ENCODE measurements at regions not wholly inside any gene's neighbourhood (a gene's known extent, or its start where the extent isn't known, plus 50 kb on each side); places are given as distances from the start of the nearest gene placed in this dataset.

DNA sequence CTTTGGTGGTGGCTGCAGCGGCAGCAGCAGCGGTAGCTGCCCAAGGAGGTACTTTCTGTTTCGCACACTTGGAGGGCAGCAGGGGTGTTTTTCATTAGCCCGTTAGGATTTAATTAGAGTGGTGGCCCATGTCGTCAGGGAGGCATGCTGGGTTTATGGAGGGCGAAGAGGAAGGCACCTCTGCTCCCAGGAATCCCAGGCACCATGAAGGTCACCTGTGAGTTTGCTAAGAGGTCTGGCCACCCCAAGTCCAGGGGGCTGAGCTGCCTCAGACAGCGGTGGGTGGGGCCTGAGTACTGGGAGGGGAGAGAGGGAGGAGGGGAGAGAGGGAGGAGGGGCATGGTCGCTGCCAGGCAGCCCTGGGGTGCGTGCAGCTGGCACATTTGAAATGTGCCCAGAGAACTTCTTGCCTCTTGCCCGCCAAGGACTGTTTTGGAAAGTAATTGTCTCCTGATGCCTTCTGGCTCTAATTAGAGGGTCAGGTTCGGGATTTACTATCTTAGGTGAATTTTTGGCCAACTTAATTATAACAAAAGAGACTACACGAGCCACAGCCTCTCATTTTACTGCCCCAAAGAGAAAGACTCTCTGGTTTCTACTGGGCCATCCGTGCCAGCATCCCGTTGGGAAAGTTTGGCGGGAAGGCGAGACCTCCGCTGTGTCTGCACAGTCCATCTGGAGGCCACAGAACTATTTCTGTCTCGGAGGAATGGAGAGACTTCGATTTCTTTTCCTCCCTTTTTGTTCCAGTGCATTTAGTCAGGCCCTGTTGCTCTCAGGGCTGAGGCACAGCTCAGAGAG, 62.0 kb downstream of the GLI2 start:
- no peak for TF ChIP-seq POLR2A (IDR thresholded peaks at IDR 0.05)
- TF ChIP-seq, protein P1, sequence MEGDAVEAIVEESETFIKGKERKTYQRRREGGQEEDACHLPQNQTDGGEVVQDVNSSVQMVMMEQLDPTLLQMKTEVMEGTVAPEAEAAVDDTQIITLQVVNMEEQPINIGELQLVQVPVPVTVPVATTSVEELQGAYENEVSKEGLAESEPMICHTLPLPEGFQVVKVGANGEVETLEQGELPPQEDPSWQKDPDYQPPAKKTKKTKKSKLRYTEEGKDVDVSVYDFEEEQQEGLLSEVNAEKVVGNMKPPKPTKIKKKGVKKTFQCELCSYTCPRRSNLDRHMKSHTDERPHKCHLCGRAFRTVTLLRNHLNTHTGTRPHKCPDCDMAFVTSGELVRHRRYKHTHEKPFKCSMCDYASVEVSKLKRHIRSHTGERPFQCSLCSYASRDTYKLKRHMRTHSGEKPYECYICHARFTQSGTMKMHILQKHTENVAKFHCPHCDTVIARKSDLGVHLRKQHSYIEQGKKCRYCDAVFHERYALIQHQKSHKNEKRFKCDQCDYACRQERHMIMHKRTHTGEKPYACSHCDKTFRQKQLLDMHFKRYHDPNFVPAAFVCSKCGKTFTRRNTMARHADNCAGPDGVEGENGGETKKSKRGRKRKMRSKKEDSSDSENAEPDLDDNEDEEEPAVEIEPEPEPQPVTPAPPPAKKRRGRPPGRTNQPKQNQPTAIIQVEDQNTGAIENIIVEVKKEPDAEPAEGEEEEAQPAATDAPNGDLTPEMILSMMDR (IDR thresholded peaks at IDR 0.05) = no peak

DNA sequence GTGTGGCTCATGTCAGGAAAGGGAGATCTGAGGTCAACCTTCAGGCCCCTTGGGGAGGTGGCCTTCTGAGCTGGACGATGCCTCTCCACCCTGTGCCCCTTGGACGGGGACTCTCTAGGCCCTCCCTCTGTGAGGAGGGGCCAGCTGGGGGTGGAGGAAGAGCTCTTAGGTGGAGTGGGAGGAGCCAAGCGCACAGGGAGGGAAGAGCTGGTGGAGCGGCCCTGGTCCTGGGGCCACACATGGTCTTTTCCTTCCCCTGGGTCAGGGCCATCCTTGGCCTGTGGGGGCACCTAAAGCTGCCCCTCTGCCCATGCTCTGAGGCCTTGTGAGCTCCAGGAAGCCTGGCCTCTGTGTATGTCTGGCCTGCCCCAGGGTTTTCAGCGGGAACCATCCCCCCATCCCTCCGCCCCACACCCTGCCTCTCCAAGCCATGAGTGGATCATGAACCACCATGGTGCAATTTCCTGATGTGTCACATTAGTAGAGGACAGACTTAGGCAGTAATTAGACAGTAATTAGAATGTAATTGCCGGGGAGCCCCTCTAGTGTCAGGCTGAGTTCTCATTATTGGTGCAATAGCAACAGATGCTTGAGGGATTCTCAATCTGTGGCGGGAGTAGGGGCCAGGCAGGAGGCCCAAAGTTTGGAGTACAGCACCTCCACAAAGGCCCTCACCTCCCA, 63.0 kb downstream of the GLI2 start:
- no peak overlapping the region for H3K27ac ChIP-seq
- no peak for TF ChIP-seq POLR2A (IDR thresholded peaks at IDR 0.05)
- TF ChIP-seq, protein P1 (IDR thresholded peaks at IDR 0.05) = no peak
- DNase-seq = no peak

More for the DNA sequence above, 62.0 kb downstream of the GLI2 start:
- Histone ChIP-seq H3K27me3 (no peaks in the 10 kb centered on the region), H3K4me3 (no peak overlapping the region), H3K4me1 (no peaks in the 10 kb centered on the region), H3K36me3 (no peaks in the 10 kb centered on the region), H3K9me3 (no peaks in the 10 kb centered on the region), H3K27ac (no peak overlapping the region)
- no peak for DNase-seq

DNA sequence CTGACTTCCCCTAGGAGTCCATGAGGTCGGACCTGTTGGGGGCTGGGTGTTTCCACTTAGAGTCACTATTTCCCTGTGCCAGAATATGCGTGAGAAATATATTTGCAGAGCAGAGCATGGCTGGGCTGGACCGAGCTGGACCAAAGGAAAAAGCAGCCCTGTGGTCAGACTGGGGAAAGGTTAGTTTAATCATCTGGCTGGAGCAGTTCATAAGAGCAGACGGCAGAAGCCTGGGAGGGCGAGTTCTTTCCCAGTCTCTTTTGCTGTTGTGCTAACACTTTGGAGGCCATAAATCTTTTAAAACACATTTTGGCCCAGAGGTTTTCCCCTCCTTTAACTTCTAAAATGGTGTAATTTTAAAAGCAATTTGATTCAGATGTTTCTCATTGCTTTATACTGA, 66.5 kb downstream of the GLI2 start:
- no peak overlapping the region for H3K27ac ChIP-seq
- DNase-seq = no peak
- H3K36me3 ChIP-seq = no peaks in the 10 kb centered on the region

More for the DNA sequence above, 63.0 kb downstream of the GLI2 start:
- Histone ChIP-seq H3K4me3 (no peak overlapping the region), H3K4me1 (no peaks in the 10 kb centered on the region), H3K9me3 (no peaks in the 10 kb centered on the region), H3K36me3 (no peaks in the 10 kb centered on the region), H3K27me3 (no peaks in the 10 kb centered on the region)

DNA sequence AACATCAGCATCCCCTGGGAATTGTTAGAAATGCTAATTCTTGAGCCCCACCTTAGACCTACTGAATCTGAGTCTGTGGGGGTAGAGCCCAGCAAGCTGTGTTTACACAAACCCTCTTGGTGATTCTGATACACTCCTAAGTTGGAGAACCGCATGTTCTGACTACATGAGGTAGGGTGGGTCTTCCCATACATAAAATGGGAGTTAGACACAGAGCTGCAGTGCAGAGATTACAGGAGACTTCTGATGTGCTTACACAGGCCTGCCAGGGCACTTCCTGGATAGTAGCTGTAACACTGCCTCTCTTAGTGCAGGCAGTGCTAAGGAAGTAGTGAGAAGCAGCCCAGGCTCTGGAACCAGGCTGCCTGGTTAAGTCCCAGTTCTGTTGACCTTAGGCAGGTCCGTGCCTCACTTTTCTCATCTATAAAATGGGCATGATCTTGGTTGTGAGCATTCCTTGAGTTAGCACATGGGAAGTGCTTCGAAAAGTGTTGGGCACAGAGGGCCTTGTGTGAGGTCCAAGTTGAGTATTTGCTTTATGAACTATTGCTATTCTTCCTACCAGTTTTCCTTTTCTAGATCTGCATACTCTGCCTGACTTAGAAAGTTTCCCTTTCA, 67.3 kb downstream of the GLI2 start:
- TF ChIP-seq, protein P1 (IDR thresholded peaks at IDR 0.05) = no peak
- no peak for TF ChIP-seq POLR2A (IDR thresholded peaks at IDR 0.05)
- no peaks in the 10 kb centered on the region for H3K9me3 ChIP-seq
- DNase-seq = no peak
- H3K36me3 ChIP-seq = no peaks in the 10 kb centered on the region
- no peak overlapping the region for H3K4me3 ChIP-seq
- H3K4me1 ChIP-seq = no peaks in the 10 kb centered on the region
- H3K27ac ChIP-seq = no peak overlapping the region
- no peaks in the 10 kb centered on the region for H3K27me3 ChIP-seq

More for the DNA sequence above, 66.5 kb downstream of the GLI2 start:
- Histone ChIP-seq H3K4me1 (no peaks in the 10 kb centered on the region), H3K27me3 (no peaks in the 10 kb centered on the region), H3K9me3 (no peaks in the 10 kb centered on the region), H3K4me3 (no peak overlapping the region)
- no peak for TF ChIP-seq POLR2A (IDR thresholded peaks at IDR 0.05)
- TF ChIP-seq, protein P1 (IDR thresholded peaks at IDR 0.05) = no peak

DNA sequence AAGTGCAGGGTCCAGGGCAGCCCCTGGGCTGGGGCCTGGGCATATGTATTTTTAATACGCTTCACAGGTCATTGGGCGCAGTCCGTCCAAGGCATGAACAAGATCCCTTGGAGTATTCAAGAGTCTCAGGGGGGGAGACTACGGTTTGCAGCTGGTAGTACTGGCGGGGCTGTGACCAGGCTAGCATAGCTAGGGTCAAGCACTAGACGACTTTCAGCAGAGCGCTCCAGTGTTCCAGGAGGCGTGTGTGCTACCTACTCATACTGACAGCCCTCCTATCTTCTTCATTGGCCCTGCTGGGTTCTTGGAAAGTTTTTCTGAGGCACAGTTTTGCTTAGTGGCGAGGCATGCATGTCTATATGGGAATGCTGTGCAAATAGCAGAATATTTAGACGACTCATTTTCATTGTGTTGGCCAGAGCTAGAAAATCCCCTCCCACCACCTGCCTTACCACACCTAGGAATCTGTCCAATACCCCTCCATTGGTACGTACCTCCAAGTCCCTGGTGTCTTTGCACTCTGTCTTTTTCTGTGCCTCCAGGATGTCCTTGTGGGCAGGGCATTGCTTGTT, 68.2 kb downstream of the GLI2 start:
- H3K4me3 ChIP-seq = no peak overlapping the region

More for the DNA sequence above, 68.2 kb downstream of the GLI2 start:
- Histone ChIP-seq H3K4me1 (no peaks in the 10 kb centered on the region), H3K36me3 (no peaks in the 10 kb centered on the region), H3K27ac (no peak overlapping the region), H3K27me3 (no peaks in the 10 kb centered on the region), H3K9me3 (no peaks in the 10 kb centered on the region)
- TF ChIP-seq, protein P1 (IDR thresholded peaks at IDR 0.05) = no peak
- TF ChIP-seq POLR2A (IDR thresholded peaks at IDR 0.05) = no peak
- DNase-seq = no peak
